Activated T-cell treated with anti-CD3 and anti-CD28 coated beads for 4 hours (primary cell): ENCODE measurements at regions not wholly inside any gene's neighbourhood (a gene's known extent, or its start where the extent isn't known, plus 50 kb on each side); places are given as distances from the start of the nearest gene placed in this dataset.
A peak's percentile ranks its signal among the peaks of the same experiment; 100 is the strongest.
"Not testable (repeated sequence)": the region's sequence is repeated elsewhere in the genome, so short reads cannot be mapped to it uniquely, and the experiment has no call there.

ENCODE experiments used
- DNase-seq: peaks from one replicate; pipeline ENCODE4 v3.0.0-alpha.2; 2020

GRCh38 chr7:25069900-25070443 is 55.1 kb downstream of the CYCS start:
- peak; percentile 38 for DNase-seq

- no peak for DNase-seq
Observed at GRCh38 chr7:25068502-25069213, 56.4 kb downstream of the CYCS start.

- DNase-seq = no peak
Observed at GRCh38 chr7:25067726-25068501, 57.1 kb downstream of the CYCS start.

- DNase-seq = no peak
Observed at GRCh38 chr7:25066253-25066652, 58.8 kb downstream of the CYCS start.

GRCh38 chr7:25062380-25062779 is 62.7 kb downstream of the CYCS start:
- no peak for DNase-seq

GRCh38 chr7:25060487-25061055 is 64.5 kb downstream of the CYCS start:
- DNase-seq = no peak

- DNase-seq = no peak
Observed at GRCh38 chr7:25059576-25059975, 65.5 kb downstream of the CYCS start.

GRCh38 chr7:25056368-25056767 is 68.7 kb downstream of the CYCS start:
- no peak for DNase-seq

GRCh38 chr7:25055520-25056220 is 69.4 kb downstream of the CYCS start:
- DNase-seq = no peak

- no peak for DNase-seq
Observed at GRCh38 chr7:25054819-25055519, 70.1 kb downstream of the CYCS start.

- no peak for DNase-seq
Observed at GRCh38 chr7:25050223-25050622, 70.2 kb upstream of the OSBPL3 start.

- DNase-seq = no peak
Observed at GRCh38 chr7:25048444-25048834, 68.5 kb upstream of the OSBPL3 start.

- DNase-seq = not testable (repeated sequence)
Observed at GRCh38 chr7:25047571-25048443, 67.8 kb upstream of the OSBPL3 start.

GRCh38 chr7:25037325-25037724 is 57.3 kb upstream of the OSBPL3 start:
- DNase-seq = no peak

- DNase-seq = no peak
Observed at GRCh38 chr7:25035274-25035673, 55.3 kb upstream of the OSBPL3 start.

GRCh38 chr7:25034136-25034535 is 54.2 kb upstream of the OSBPL3 start:
- DNase-seq = no peak

GRCh38 chr7:25032774-25033743 is 53.1 kb upstream of the OSBPL3 start:
- no peak for DNase-seq

- DNase-seq = no peak
Observed at GRCh38 chr7:25031432-25031831, 51.5 kb upstream of the OSBPL3 start.

GRCh38 chr7:25031007-25031406 is 51.0 kb upstream of the OSBPL3 start:
- no peak for DNase-seq
